HEK293 (cell line): ENCODE measurements at regions not wholly inside any gene's neighbourhood (a gene's known extent, or its start where the extent isn't known, plus 50 kb on each side); places are given as distances from the start of the nearest gene placed in this dataset.

Experiments used
- PRDM10 ChIP-seq: fragments of 450-650 bp; formaldehyde crosslinking; IDR thresholded peaks from 2 replicates; pipeline ENCODE4 v1.5.1; 2016; ENCODE audit warnings: missing biosample characterization, missing genetic modification characterization
- RBAK ChIP-seq: fragments of 450-650 bp; formaldehyde crosslinking; IDR thresholded peaks from 2 replicates; pipeline ENCODE4 v1.5.1; 2016; ENCODE audit warnings: missing biosample characterization, missing genetic modification characterization
- SCRT1 ChIP-seq: fragments of 450-650 bp; formaldehyde crosslinking; IDR thresholded peaks from 2 replicates; pipeline ENCODE4 v1.5.1; 2016; ENCODE audit warnings: missing biosample characterization, missing genetic modification characterization, borderline replicate concordance
- YY1 ChIP-seq: fragments of 450-650 bp; formaldehyde crosslinking; IDR thresholded peaks from 2 replicates; pipeline ENCODE4 v1.5.1; 2018; ENCODE audit warnings: missing biosample characterization, missing genetic modification characterization
- ZBTB17 ChIP-seq: fragments of 450-650 bp; formaldehyde crosslinking; IDR thresholded peaks from 2 replicates; pipeline ENCODE4 v1.5.1; 2016; ENCODE audit warnings: missing biosample characterization, missing genetic modification characterization
- ZNF202 ChIP-seq: fragments of 450-650 bp; formaldehyde crosslinking; IDR thresholded peaks from 2 replicates; pipeline ENCODE4 v1.5.1; 2016; ENCODE audit warnings: missing biosample characterization, missing genetic modification characterization, borderline replicate concordance
- ZNF214 ChIP-seq: fragments of 450-650 bp; formaldehyde crosslinking; IDR thresholded peaks from 2 replicates; pipeline ENCODE4 v1.5.1; 2017; ENCODE audit warnings: missing biosample characterization, mild to moderate bottlenecking, missing genetic modification characterization, borderline replicate concordance
- ZNF514 ChIP-seq: fragments of 450-650 bp; formaldehyde crosslinking; IDR thresholded peaks from 2 replicates; pipeline ENCODE4 v1.5.1; 2016; ENCODE audit warnings: missing biosample characterization, missing genetic modification characterization
- ZNF561 ChIP-seq: fragments of 450-650 bp; IDR thresholded peaks from 2 replicates; pipeline ENCODE4 v1.5.1; 2018; ENCODE audit warnings: missing biosample characterization, missing genetic modification characterization, borderline replicate concordance
- TF ChIP-seq, protein P1 (sequence below): fragments of 450-650 bp; formaldehyde crosslinking; IDR thresholded peaks from 2 replicates; pipeline ENCODE4 v1.5.1; 2016; ENCODE audit warnings: missing biosample characterization, missing genetic modification characterization
- TF ChIP-seq, protein P2 (sequence below): fragments of 450-650 bp; formaldehyde crosslinking; IDR thresholded peaks from 2 replicates; pipeline ENCODE4 v1.5.1; 2016; ENCODE audit warnings: missing biosample characterization, missing genetic modification characterization
- TF ChIP-seq, protein P3 (sequence below): fragments of 450-650 bp; formaldehyde crosslinking; conservative IDR thresholded peaks from 2 replicates; pipeline ENCODE4 v1.5.1; 2016; ENCODE audit warnings: low read depth, missing biosample characterization, missing genetic modification characterization

GRCh38 chr11:119932828-119933562 lies 204.0 kb upstream of the NECTIN1 start:
- TF ChIP-seq ZBTB17, result no peak
- no peak for TF ChIP-seq YY1 (tag by site-specific recombination)
- no peak for TF ChIP-seq SCRT1 (tag by site-specific recombination)
- TF ChIP-seq, protein P1, sequence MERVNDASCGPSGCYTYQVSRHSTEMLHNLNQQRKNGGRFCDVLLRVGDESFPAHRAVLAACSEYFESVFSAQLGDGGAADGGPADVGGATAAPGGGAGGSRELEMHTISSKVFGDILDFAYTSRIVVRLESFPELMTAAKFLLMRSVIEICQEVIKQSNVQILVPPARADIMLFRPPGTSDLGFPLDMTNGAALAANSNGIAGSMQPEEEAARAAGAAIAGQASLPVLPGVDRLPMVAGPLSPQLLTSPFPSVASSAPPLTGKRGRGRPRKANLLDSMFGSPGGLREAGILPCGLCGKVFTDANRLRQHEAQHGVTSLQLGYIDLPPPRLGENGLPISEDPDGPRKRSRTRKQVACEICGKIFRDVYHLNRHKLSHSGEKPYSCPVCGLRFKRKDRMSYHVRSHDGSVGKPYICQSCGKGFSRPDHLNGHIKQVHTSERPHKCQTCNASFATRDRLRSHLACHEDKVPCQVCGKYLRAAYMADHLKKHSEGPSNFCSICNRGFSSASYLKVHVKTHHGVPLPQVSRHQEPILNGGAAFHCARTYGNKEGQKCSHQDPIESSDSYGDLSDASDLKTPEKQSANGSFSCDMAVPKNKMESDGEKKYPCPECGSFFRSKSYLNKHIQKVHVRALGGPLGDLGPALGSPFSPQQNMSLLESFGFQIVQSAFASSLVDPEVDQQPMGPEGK (tag by site-specific recombination), result no peak
- TF ChIP-seq, protein P2, sequence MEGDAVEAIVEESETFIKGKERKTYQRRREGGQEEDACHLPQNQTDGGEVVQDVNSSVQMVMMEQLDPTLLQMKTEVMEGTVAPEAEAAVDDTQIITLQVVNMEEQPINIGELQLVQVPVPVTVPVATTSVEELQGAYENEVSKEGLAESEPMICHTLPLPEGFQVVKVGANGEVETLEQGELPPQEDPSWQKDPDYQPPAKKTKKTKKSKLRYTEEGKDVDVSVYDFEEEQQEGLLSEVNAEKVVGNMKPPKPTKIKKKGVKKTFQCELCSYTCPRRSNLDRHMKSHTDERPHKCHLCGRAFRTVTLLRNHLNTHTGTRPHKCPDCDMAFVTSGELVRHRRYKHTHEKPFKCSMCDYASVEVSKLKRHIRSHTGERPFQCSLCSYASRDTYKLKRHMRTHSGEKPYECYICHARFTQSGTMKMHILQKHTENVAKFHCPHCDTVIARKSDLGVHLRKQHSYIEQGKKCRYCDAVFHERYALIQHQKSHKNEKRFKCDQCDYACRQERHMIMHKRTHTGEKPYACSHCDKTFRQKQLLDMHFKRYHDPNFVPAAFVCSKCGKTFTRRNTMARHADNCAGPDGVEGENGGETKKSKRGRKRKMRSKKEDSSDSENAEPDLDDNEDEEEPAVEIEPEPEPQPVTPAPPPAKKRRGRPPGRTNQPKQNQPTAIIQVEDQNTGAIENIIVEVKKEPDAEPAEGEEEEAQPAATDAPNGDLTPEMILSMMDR, result no peak
- no peak for TF ChIP-seq ZNF561 (tag by site-specific recombination)
- no peak for TF ChIP-seq RBAK (tag by site-specific recombination)
- TF ChIP-seq, protein P3, sequence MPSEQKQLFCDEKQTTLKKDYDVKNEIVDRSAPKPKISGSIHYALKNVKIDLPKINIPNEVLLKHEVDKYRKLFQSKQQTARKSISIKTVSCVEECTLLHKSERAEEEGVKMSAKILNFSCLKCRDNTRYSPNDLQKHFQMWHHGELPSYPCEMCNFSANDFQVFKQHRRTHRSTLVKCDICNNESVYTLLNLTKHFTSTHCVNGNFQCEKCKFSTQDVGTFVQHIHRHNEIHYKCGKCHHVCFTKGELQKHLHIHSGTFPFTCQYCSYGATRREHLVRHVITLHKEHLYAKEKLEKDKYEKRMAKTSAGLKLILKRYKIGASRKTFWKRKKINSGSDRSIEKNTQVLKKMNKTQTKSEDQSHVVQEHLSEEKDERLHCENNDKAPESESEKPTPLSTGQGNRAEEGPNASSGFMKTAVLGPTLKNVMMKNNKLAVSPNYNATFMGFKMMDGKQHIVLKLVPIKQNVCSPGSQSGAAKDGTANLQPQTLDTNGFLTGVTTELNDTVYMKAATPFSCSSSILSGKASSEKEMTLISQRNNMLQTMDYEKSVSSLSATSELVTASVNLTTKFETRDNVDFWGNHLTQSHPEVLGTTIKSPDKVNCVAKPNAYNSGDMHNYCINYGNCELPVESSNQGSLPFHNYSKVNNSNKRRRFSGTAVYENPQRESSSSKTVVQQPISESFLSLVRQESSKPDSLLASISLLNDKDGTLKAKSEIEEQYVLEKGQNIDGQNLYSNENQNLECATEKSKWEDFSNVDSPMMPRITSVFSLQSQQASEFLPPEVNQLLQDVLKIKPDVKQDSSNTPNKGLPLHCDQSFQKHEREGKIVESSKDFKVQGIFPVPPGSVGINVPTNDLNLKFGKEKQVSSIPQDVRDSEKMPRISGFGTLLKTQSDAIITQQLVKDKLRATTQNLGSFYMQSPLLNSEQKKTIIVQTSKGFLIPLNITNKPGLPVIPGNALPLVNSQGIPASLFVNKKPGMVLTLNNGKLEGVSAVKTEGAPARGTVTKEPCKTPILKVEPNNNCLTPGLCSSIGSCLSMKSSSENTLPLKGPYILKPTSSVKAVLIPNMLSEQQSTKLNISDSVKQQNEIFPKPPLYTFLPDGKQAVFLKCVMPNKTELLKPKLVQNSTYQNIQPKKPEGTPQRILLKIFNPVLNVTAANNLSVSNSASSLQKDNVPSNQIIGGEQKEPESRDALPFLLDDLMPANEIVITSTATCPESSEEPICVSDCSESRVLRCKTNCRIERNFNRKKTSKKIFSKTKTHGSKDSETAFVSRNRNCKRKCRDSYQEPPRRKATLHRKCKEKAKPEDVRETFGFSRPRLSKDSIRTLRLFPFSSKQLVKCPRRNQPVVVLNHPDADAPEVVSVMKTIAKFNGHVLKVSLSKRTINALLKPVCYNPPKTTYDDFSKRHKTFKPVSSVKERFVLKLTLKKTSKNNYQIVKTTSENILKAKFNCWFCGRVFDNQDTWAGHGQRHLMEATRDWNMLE (tag by site-specific recombination), result no peak
- no peak for TF ChIP-seq ZNF202 (tag by site-specific recombination)
- no peak for TF ChIP-seq ZNF514 (tag by site-specific recombination)
- TF ChIP-seq PRDM10, result no peak
- TF ChIP-seq ZNF214 (tag by site-specific recombination), result no peak
